GM12891 (cell line): ENCODE measurements at regions not wholly inside any gene's neighbourhood (a gene's known extent, or its start where the extent isn't known, plus 50 kb on each side); places are given as distances from the start of the nearest gene placed in this dataset.

Source experiments
- POLR2A ChIP-seq: IDR thresholded peaks from 2 replicates; pipeline ENCODE4 v1.6.1; 2011; ENCODE audit warnings: low read depth, low read length, control low read depth
- POLR2AphosphoS5 ChIP-seq: IDR thresholded peaks from 2 replicates; pipeline ENCODE4 v1.6.1; 2011; ENCODE audit warnings: low read depth, low read length, control low read depth

DNA sequence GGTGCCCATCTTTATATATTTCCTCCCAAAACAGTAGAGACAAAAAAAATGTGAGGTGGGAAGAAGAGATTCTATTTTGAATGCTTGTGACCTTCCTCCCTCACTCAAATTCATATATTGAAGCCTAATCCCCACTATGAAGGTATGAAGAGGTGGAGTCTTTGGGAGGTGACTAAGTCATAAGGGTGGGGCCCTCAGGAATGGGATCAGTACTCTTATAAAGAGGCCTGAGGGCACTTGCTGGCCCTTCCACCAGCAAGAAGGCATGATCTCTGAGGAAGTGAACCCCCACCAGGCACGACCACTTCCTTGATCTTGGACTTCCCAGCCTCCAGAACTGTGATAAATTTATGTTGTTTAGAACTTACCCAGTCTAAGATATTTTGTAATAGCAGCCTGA lies 517.2 kb upstream of the CNTNAP2 start:
- TF ChIP-seq POLR2A: no peak
- TF ChIP-seq POLR2AphosphoS5: no peak
